ACC112 (cell line): ENCODE measurements at regions not wholly inside any gene's neighbourhood (a gene's known extent, or its start where the extent isn't known, plus 50 kb on each side); places are given as distances from the start of the nearest gene placed in this dataset.
"Not testable (repeated sequence)": the region's sequence is repeated elsewhere in the genome, so short reads cannot be mapped to it uniquely, and the experiment has no call there.

Experiments used
- H2AFZ ChIP-seq: fragments of 200-600 bp; sonication (generic); one replicate; pipeline ENCODE4 v1.6.0; 2017; ENCODE audit warnings: antibody characterized with exemption, low read length; ENCODE audit not compliant: unreplicated experiment
- H3K27ac ChIP-seq: fragments of 200-600 bp; sonication (generic); 2 replicates; pipeline ENCODE4 v1.5.1; 2014; ENCODE audit warnings: low read depth, mild to moderate bottlenecking, antibody characterized with exemption, low read length, moderate library complexity
- H3K27me3 ChIP-seq: fragments of 200-600 bp; sonication (generic); 2 replicates; pipeline ENCODE4 v1.6.1; 2014; ENCODE audit warnings: mild to moderate bottlenecking, antibody characterized with exemption, low read length, moderate library complexity, mixed read lengths; ENCODE audit not compliant: insufficient read depth
- H3K36me3 ChIP-seq: fragments of 200-600 bp; sonication (generic); 2 replicates; pipeline ENCODE4 v1.6.1; 2016; ENCODE audit warnings: mild to moderate bottlenecking, antibody characterized with exemption, low read length, moderate library complexity, mixed read lengths; ENCODE audit not compliant: insufficient read depth
- H3K4me1 ChIP-seq: fragments of 200-600 bp; sonication (generic); one replicate; pipeline ENCODE4 v1.6.1; 2016; ENCODE audit warnings: low read length, mixed read lengths; ENCODE audit not compliant: insufficient read depth, unreplicated experiment, control insufficient read depth
- H3K4me3 ChIP-seq: fragments of 200-600 bp; sonication (generic); 2 replicates; pipeline ENCODE4 v1.5.1; 2014; ENCODE audit warnings: mild to moderate bottlenecking, low read depth, low read length
- H3K79me2 ChIP-seq: fragments of 200-600 bp; sonication (generic); one replicate; pipeline ENCODE4 v1.6.0; 2016; ENCODE audit warnings: low read length; ENCODE audit not compliant: control insufficient read depth, unreplicated experiment, insufficient read depth

- Histone ChIP-seq H3K79me2 (no peaks in the 10 kb centered on the region), H3K27ac (no peak overlapping the region), H3K36me3 (no peaks in the 10 kb centered on the region), H2AFZ (no peak overlapping the region), H3K27me3 (peaks cover 45% of the 10 kb centered on the region), H3K4me1 (peaks cover 7% of the 10 kb centered on the region), H3K4me3 (no peak overlapping the region)
These were observed 125.8 kb upstream of the LPCAT1 start for GRCh38 chr5:1649554-1649953.

- no peaks in the 10 kb centered on the region for H3K79me2 ChIP-seq
- H3K4me1 ChIP-seq, result peaks cover 7% of the 10 kb centered on the region
- no peak overlapping the region for H3K27ac ChIP-seq
- H3K4me3 ChIP-seq, result no peak overlapping the region
- H3K36me3 ChIP-seq, result no peaks in the 10 kb centered on the region
- no peak overlapping the region for H2AFZ ChIP-seq
- H3K27me3 ChIP-seq, result peaks cover 46% of the 10 kb centered on the region
These were observed 125.0 kb upstream of the LPCAT1 start for GRCh38 chr5:1648806-1649205.

- no peak overlapping the region for H3K27ac ChIP-seq
These were observed 123.8 kb upstream of the LPCAT1 start for GRCh38 chr5:1647580-1647979.

GRCh38 chr5:1644810-1645571 is 121.2 kb upstream of the LPCAT1 start:
- no peaks in the 10 kb centered on the region for H3K36me3 ChIP-seq
- peak overlapping the region; percentile 32 for H2AFZ ChIP-seq
- peaks cover 7% of the 10 kb centered on the region for H3K4me1 ChIP-seq
- H3K27me3 ChIP-seq, result peaks cover 35% of the 10 kb centered on the region
- no peaks in the 10 kb centered on the region for H3K79me2 ChIP-seq
- peak overlapping the region; percentile 75 for H3K4me3 ChIP-seq
- no peak overlapping the region for H3K27ac ChIP-seq

More at GRCh38 chr5:1647580-1647979, 123.8 kb upstream of the LPCAT1 start:
- Histone ChIP-seq H3K36me3 (no peaks in the 10 kb centered on the region), H3K4me1 (peaks cover 7% of the 10 kb centered on the region), H3K79me2 (no peaks in the 10 kb centered on the region), H3K4me3 (no peak overlapping the region), H2AFZ (no peak overlapping the region), H3K27me3 (peaks cover 47% of the 10 kb centered on the region)

GRCh38 chr5:1644393-1644809 is 120.6 kb upstream of the LPCAT1 start:
- not testable (repeated sequence) for H3K79me2 ChIP-seq, H3K4me1 ChIP-seq, H2AFZ ChIP-seq, H3K36me3 ChIP-seq, H3K4me3 ChIP-seq, H3K27ac ChIP-seq
- peaks cover 30% of the 10 kb centered on the region for H3K27me3 ChIP-seq

- Histone ChIP-seq H2AFZ (no peak overlapping the region), H3K27me3 (peaks cover 24% of the 10 kb centered on the region), H3K4me1 (peaks cover 3% of the 10 kb centered on the region), H3K36me3 (no peaks in the 10 kb centered on the region), H3K79me2 (no peaks in the 10 kb centered on the region), H3K27ac (no peak overlapping the region), H3K4me3 (no peak overlapping the region)
These were observed 120.1 kb upstream of the LPCAT1 start for GRCh38 chr5:1643651-1644392.

GRCh38 chr5:1642621-1643061 is 118.9 kb upstream of the LPCAT1 start:
- H3K27ac ChIP-seq, result no peak overlapping the region
- H3K4me1 ChIP-seq, result no peaks in the 10 kb centered on the region
- H3K79me2 ChIP-seq, result no peaks in the 10 kb centered on the region
- no peaks in the 10 kb centered on the region for H3K36me3 ChIP-seq
- no peak overlapping the region for H2AFZ ChIP-seq
- no peak overlapping the region for H3K4me3 ChIP-seq
- peaks cover 24% of the 10 kb centered on the region for H3K27me3 ChIP-seq

- no peak overlapping the region for H3K27ac ChIP-seq
- H3K36me3 ChIP-seq, result no peaks in the 10 kb centered on the region
- no peaks in the 10 kb centered on the region for H3K79me2 ChIP-seq
- peaks cover 24% of the 10 kb centered on the region for H3K27me3 ChIP-seq
- no peak overlapping the region for H3K4me3 ChIP-seq
- H2AFZ ChIP-seq, result no peak overlapping the region
- no peaks in the 10 kb centered on the region for H3K4me1 ChIP-seq
These were observed 118.5 kb upstream of the LPCAT1 start for GRCh38 chr5:1642221-1642620.

- Histone ChIP-seq H2AFZ (no peak overlapping the region), H3K36me3 (no peaks in the 10 kb centered on the region), H3K27ac (no peak overlapping the region), H3K27me3 (peaks cover 24% of the 10 kb centered on the region), H3K4me3 (no peak overlapping the region), H3K79me2 (no peaks in the 10 kb centered on the region), H3K4me1 (no peaks in the 10 kb centered on the region)
These were observed 117.9 kb upstream of the LPCAT1 start for GRCh38 chr5:1641560-1642166.

GRCh38 chr5:1641041-1641440 is 117.3 kb upstream of the LPCAT1 start:
- H3K79me2 ChIP-seq, result no peaks in the 10 kb centered on the region
- peaks cover 24% of the 10 kb centered on the region for H3K27me3 ChIP-seq
- no peaks in the 10 kb centered on the region for H3K36me3 ChIP-seq
- no peaks in the 10 kb centered on the region for H3K4me1 ChIP-seq
- no peak overlapping the region for H3K4me3 ChIP-seq
- no peak overlapping the region for H3K27ac ChIP-seq
- H2AFZ ChIP-seq, result no peak overlapping the region
